Coronary artery (tissue), 2 donors: ENCODE measurements at regions not wholly inside any gene's neighbourhood (a gene's known extent, or its start where the extent isn't known, plus 50 kb on each side); places are given as distances from the start of the nearest gene placed in this dataset.
"Not testable (repeated sequence)": the region's sequence is repeated elsewhere in the genome, so short reads cannot be mapped to it uniquely, and the experiment has no call there.

Source experiments
- DNase-seq: peaks from one replicate; pipeline ENCODE4 v3.0.0-alpha.2; 2017; ENCODE audit warnings: low spot score
- H3K27ac ChIP-seq, 2 donors: fragments of 200-600 bp; sonication (generic); one replicate each; pipeline ENCODE4 v1.5.1; 2016 to 2019
- H3K4me3 ChIP-seq: fragments of 200-600 bp; sonication (generic); 2 replicates; pipeline ENCODE4 v1.5.1; 2016; ENCODE audit warnings: mild to moderate bottlenecking, moderate library complexity
- TF ChIP-seq, protein P1 (sequence below): fragments of 200-600 bp; sonication (generic); IDR thresholded peaks from one replicate; pipeline ENCODE4 v1.5.1; 2019; ENCODE audit warnings: antibody characterized with exemption

DNA sequence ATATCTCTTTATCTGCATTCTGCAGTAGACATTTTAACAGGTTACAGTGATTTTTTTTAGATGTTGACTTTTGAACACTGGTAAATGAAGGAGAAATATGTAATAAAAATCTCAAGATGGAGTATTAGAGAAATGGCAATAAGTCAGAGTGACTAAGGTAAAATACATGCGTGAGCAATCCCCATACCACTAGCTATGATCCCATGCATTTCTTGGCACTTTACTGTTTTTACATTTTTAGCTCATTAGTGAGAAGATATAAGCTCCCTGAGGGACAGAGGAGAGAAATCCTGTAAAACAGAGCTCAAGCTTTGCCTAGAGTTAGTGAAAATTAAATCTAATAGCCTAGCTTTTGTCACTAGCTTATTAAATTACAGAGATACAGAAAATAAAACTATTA is 181.9 kb upstream of the TRPM3 start:
- H3K27ac ChIP-seq, result no peak overlapping the region
- DNase-seq, result no peak
- no peak overlapping the region for H3K4me3 ChIP-seq
- TF ChIP-seq, protein P1, sequence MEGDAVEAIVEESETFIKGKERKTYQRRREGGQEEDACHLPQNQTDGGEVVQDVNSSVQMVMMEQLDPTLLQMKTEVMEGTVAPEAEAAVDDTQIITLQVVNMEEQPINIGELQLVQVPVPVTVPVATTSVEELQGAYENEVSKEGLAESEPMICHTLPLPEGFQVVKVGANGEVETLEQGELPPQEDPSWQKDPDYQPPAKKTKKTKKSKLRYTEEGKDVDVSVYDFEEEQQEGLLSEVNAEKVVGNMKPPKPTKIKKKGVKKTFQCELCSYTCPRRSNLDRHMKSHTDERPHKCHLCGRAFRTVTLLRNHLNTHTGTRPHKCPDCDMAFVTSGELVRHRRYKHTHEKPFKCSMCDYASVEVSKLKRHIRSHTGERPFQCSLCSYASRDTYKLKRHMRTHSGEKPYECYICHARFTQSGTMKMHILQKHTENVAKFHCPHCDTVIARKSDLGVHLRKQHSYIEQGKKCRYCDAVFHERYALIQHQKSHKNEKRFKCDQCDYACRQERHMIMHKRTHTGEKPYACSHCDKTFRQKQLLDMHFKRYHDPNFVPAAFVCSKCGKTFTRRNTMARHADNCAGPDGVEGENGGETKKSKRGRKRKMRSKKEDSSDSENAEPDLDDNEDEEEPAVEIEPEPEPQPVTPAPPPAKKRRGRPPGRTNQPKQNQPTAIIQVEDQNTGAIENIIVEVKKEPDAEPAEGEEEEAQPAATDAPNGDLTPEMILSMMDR, result no peak

DNA sequence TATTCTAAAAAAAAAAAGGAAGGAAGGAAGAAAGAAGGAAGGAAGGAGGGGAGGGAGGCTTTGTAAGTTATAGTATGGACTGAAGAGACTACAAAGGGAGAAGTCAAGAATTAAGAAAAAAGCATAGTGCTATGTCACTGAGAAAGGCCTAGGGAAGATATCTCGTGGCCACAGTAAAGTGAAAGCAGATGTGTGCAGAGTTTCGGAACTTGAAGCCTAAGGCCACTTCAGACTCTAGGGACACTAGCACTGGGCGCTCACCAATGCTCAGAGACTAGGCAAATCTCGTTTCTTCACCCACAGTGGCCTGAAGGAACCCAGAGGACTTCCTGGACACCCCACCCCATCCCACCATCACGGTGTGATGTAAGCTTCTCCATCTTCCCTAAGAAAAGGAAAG is 181.4 kb upstream of the TRPM3 start:
- Histone ChIP-seq H3K4me3 (no peak overlapping the region), H3K27ac (no peak overlapping the region)
- TF ChIP-seq, protein P1, result no peak
- no peak for DNase-seq

DNA sequence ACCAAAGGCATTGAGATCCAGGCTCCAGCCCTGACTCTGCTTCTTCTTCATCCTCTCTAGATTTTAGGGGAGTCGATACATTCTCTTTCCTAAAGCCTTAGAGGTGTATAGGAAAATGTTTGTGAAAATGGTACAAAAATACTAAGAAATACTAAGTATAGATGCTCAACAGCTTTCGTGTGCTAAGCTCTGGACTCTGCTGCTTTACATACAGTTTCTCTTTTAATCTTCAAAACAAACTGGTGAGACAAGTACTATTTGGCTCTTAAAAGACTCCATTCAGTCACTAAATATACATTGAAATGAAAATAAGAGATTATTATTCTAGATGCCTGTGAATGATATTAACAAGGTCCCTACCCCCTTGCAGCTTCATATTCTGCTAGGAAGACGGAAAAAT is 174.5 kb upstream of the TRPM3 start:
- Histone ChIP-seq H3K4me3 (no peak overlapping the region), H3K27ac (no peak overlapping the region)
- DNase-seq, result no peak
- TF ChIP-seq, protein P1, result no peak

DNA sequence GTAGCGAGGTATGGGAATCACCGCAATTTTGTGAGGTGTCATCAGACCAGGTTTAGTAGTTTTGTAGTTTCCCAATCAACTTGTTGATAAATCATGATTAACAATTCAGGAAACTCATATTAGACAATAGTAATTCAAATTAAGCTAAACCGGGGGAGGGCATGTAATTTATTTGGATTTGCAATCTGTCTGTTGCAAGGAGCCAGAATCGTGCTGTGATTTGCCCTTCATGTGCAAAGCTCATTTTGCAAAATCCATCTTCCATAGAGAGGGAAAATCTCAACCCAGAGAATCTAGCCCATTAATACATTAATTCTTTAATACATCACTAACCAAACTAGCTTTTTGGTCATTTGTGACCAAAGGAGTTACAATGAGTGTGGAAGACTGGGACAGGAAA is 164.7 kb upstream of the TRPM3 start:
- Histone ChIP-seq H3K27ac (no peak overlapping the region), H3K4me3 (no peak overlapping the region)
- TF ChIP-seq, protein P1, result no peak
- DNase-seq, result no peak

DNA sequence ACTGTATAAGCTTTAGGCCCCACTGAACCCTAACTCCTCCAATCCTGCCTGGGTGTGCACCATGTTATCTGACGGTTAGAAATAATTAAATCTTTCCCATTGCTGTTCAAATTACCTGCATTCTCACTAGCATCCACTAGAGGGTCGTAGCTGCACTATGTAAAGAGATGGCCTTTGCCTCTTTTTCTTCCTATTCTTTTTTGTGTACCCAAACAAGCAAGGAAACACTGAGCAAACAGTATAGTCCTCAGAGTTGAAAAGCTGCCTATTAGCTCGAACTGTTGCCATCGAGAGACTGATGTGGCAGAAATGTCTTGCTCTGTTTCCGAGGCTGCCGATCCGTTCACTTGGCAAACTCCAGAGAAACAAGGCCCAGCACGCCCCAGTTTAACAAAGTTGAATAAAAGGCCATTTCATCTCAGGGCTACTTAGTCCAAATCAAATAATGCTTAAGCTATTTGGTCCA is 163.8 kb upstream of the TRPM3 start:
- Histone ChIP-seq H3K4me3 (no peak overlapping the region), H3K27ac (no peak overlapping the region)
- no peak for DNase-seq
- TF ChIP-seq, protein P1, result peak; percentile 49

DNA sequence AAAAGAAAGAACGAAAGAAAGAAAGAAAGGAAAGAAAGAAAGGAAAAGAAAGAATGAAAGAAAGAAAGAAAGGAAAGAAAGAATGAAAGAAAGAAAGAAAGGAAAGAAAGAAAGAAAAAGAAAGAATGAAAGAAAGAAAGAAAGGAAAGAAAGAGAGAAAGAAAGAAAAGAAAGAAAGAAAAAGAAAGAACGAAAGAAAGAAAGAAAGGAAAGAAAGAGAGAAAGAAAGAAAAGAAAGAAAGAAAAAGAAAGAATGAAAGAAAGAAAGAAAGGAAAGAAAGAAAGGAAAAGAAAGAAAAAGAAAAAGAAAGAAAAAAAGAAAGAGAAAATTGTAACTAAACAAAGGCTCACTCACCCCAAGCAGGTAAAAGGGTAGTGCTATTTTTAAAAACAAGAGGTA is 160.7 kb upstream of the TRPM3 start:
- not testable (repeated sequence) for DNase-seq, H3K27ac ChIP-seq, H3K4me3 ChIP-seq

DNA sequence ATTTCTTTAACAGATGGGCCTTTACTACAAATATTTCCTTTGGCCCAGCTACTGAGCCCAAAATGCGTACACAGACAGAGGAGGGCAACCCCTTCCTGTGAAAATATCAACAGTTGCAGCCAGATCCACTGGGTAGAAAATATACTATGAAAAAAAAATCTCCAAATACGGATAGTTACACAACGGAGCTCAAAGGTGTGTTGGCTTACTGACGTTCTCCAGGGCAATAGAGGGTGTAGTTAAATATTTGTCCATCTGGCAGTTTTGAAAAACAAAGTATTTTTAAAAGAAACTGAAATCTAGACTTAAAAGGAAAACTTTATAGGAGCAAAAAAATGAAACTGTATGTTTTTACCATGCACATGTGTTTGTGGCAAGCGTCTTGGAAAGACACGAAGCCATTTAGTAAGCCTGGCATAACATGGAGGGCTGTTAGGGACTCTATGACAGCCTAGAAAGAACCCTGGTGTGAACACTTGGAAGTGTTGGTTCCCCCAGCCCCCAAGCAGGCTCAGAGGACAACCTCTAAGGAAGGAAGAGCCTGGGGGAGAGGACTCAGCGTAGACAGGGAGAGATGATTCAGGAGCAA is 157.8 kb upstream of the TRPM3 start:
- no peak for DNase-seq
- TF ChIP-seq, protein P1, result no peak
- Histone ChIP-seq H3K27ac (no peak overlapping the region), H3K4me3 (no peak overlapping the region)

DNA sequence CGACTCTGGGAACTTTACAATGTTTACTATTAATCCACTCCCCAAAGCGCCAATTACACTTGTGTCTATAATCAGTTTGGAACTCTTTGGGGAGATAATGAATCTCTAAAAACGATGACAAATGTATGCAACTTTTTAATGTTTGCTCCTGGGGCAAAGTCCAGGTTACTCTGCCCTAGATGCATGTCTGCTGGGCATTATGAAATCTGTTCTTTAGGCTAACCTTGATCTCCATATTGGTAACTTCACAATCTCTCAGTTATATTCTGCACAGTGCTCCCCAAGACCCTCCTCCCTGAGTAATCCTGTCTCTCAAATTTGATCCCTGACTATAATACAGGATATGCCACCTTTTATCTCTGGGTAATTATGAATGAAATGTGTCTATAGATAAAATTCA is 152.2 kb upstream of the TRPM3 start:
- no peak for DNase-seq
- TF ChIP-seq, protein P1, result no peak
- Histone ChIP-seq H3K4me3 (no peak overlapping the region), H3K27ac (no peak overlapping the region)
